Vagina (tissue), 2 donors: ENCODE measurements at regions not wholly inside any gene's neighbourhood (a gene's known extent, or its start where the extent isn't known, plus 50 kb on each side); places are given as distances from the start of the nearest gene placed in this dataset.
"Not testable (repeated sequence)": the region's sequence is repeated elsewhere in the genome, so short reads cannot be mapped to it uniquely, and the experiment has no call there.

Experiments used
- DNase-seq, 2 donors: peaks; one replicate each; pipeline ENCODE4 v3.0.0-alpha.2; 2017; ENCODE audit errors: extremely low spot score in 2 of 2
- H3K27ac ChIP-seq: fragments of 200-600 bp; sonication (generic); one replicate; pipeline ENCODE4 v1.5.1; 2019
- H3K27me3 ChIP-seq: fragments of 200-600 bp; sonication (generic); one replicate; pipeline ENCODE4 v1.5.1; 2019
- H3K36me3 ChIP-seq, 2 donors: fragments of 200-600 bp; sonication (generic); one replicate each; pipeline ENCODE4 v1.5.1; 2017 to 2019
- H3K4me1 ChIP-seq: fragments of 200-600 bp; sonication (generic); one replicate; pipeline ENCODE4 v1.5.1; 2019
- H3K4me3 ChIP-seq, 2 donors: fragments of 200-600 bp; sonication (generic); 1 replicate in 1 of 2; 2 replicates in 1 of 2; pipeline ENCODE4 v1.5.1; 2016 to 2019
- H3K9me3 ChIP-seq: fragments of 200-600 bp; sonication (generic); one replicate; pipeline ENCODE4 v1.5.1; 2019
- POLR2A ChIP-seq, 2 donors: fragments of 450-650 bp; IDR thresholded peaks; one replicate each; pipeline ENCODE4 v1.6.1; 2017; ENCODE audit warnings: antibody characterized with exemption in 2 of 2, mild to moderate bottlenecking in 2 of 2, moderate library complexity in 2 of 2
- POLR2AphosphoS5 ChIP-seq, 2 donors: sonication (generic); formaldehyde crosslinking; IDR thresholded peaks; one replicate each; pipeline ENCODE4 v1.9.0; 2017; ENCODE audit warnings: antibody characterized with exemption in 2 of 2, mild to moderate bottlenecking in 2 of 2, low read depth in 1 of 2; ENCODE audit not compliant: insufficient read depth in 1 of 2
- intact Hi-C: fragments of 100-400 bp; cut with DNase I; formaldehyde crosslinking; loops from one replicate; pipeline ENCODE4 v1.15.1; 2023
- TF ChIP-seq, protein P1 (sequence below), 3 experiments: fragments of 450-650 bp in 2 of 3; fragments of 200-600 bp in 1 of 3; sonication (generic) in 1 of 3; IDR thresholded peaks; one replicate each; pipeline ENCODE4 v1.5.1; 2017 to 2019; ENCODE audit warnings: antibody characterized with exemption in 3 of 3, mild to moderate bottlenecking in 2 of 3, moderate library complexity in 2 of 3

DNA sequence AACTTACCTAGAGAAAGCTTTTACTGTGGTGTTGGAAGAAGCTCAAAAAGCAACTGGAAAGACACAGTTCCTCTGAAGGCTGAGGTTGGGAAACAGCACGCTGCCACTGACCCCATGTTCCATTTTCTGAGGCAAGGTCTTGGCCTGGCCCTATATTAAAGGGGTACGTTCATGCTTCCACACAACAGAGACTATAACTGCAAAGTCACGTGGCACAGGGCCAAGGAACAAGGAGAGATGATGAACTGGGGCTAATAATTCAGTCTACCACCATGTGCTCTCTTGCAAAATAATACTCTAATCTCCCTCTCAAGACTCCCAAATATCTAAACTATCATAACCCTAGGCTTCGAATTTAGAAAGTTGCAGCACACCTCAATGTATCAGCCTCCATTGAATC lies 381.6 kb downstream of the DSEL start:
- H3K4me1 ChIP-seq: no peaks in the 10 kb centered on the region
- no peak overlapping the region for H3K4me3 ChIP-seq
- H3K27ac ChIP-seq: no peak overlapping the region
- no peaks in the 10 kb centered on the region for H3K9me3 ChIP-seq
- H3K27me3 ChIP-seq: no peaks in the 10 kb centered on the region
- no peaks in the 10 kb centered on the region for H3K36me3 ChIP-seq
- intact Hi-C loops: no loop called here
- TF ChIP-seq, protein P1, sequence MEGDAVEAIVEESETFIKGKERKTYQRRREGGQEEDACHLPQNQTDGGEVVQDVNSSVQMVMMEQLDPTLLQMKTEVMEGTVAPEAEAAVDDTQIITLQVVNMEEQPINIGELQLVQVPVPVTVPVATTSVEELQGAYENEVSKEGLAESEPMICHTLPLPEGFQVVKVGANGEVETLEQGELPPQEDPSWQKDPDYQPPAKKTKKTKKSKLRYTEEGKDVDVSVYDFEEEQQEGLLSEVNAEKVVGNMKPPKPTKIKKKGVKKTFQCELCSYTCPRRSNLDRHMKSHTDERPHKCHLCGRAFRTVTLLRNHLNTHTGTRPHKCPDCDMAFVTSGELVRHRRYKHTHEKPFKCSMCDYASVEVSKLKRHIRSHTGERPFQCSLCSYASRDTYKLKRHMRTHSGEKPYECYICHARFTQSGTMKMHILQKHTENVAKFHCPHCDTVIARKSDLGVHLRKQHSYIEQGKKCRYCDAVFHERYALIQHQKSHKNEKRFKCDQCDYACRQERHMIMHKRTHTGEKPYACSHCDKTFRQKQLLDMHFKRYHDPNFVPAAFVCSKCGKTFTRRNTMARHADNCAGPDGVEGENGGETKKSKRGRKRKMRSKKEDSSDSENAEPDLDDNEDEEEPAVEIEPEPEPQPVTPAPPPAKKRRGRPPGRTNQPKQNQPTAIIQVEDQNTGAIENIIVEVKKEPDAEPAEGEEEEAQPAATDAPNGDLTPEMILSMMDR (IDR thresholded peaks at IDR 0.05): no peak
- TF ChIP-seq POLR2A (IDR thresholded peaks at IDR 0.05) (no peak), POLR2AphosphoS5 (IDR thresholded peaks at IDR 0.05; ENCODE audit: insufficient read depth in 1 of 2, low read depth in 1 of 2) (no peak)
- DNase-seq: no peak

DNA sequence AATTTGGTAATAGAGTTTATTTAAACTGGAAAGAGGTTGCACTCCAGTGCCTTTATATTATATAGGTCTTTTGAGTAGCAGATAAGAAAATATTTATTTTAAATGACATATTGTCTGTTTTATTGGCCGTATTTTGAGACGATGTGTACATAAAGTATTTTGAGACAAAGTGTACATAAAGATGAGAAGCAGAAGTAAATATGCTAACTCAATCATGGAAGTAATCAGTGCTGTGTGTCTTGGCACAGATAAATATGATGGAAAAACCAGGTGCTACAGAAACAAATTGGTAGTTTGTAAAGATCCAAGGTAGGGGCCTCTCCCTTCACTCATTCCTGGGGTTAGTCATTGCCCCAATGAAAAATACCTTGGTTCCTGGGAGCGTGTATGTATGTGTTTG lies 382.9 kb downstream of the DSEL start:
- no peak for DNase-seq
- intact Hi-C loops: no loop called here
- H3K4me3 ChIP-seq: no peak overlapping the region
- no peaks in the 10 kb centered on the region for H3K27me3 ChIP-seq
- no peaks in the 10 kb centered on the region for H3K9me3 ChIP-seq
- no peaks in the 10 kb centered on the region for H3K4me1 ChIP-seq
- no peaks in the 10 kb centered on the region for H3K36me3 ChIP-seq
- no peak for TF ChIP-seq POLR2AphosphoS5 (IDR thresholded peaks at IDR 0.05; ENCODE audit: insufficient read depth in 1 of 2, low read depth in 1 of 2)
- no peak for TF ChIP-seq POLR2A (IDR thresholded peaks at IDR 0.05)
- TF ChIP-seq, protein P1 (IDR thresholded peaks at IDR 0.05): no peak
- no peak overlapping the region for H3K27ac ChIP-seq

DNA sequence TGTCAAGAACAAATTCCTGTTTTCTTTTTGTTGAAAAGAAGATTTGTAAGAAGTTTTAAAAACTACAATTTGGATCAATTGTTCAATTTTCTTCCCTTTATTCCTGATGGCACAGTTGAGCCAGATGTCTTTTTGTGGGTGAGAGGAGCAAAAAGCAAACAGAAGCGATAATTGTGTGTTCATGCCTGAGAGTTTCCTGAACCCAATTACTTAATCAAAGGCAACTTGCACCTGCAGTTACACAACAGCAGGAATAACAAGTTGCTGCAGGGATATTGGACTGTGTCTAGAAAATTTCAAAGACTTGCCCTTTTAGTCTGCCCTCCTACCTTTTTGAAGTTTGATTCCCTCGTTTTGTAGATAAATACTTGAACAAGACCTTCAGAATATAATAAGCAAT lies 383.6 kb downstream of the DSEL start:
- Histone ChIP-seq H3K27me3 (no peaks in the 10 kb centered on the region), H3K27ac (no peak overlapping the region), H3K9me3 (no peaks in the 10 kb centered on the region), H3K36me3 (no peaks in the 10 kb centered on the region), H3K4me1 (no peaks in the 10 kb centered on the region), H3K4me3 (no peak overlapping the region)
- intact Hi-C loops: no loop called here
- DNase-seq: no peak
- TF ChIP-seq, protein P1 (IDR thresholded peaks at IDR 0.05): no peak
- TF ChIP-seq POLR2AphosphoS5 (IDR thresholded peaks at IDR 0.05; ENCODE audit: insufficient read depth in 1 of 2, low read depth in 1 of 2) (no peak), POLR2A (IDR thresholded peaks at IDR 0.05) (no peak)

DNA sequence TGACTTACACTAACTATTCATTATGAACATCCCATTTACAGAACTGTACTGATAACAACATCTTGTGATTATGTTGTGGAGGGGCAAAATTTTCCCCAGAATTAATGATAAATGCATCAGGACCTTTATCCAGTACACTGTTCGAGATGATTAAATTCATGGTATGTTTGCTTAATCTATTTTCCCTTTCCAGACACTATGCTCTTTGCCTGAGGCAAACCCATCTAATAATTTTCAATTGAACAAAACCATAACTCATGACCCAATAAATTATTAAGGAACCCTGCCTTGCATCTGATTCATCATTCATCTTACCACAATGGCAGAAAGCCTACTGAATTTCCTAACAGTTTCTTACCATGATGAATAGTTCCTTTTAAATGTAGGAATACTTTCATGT lies 385.0 kb downstream of the DSEL start:
- Histone ChIP-seq H3K27me3 (no peaks in the 10 kb centered on the region), H3K9me3 (no peaks in the 10 kb centered on the region), H3K27ac (no peak overlapping the region), H3K4me3 (no peak overlapping the region), H3K36me3 (no peaks in the 10 kb centered on the region), H3K4me1 (no peaks in the 10 kb centered on the region)
- intact Hi-C loops: no loop called here
- no peak for DNase-seq
- TF ChIP-seq POLR2A (IDR thresholded peaks at IDR 0.05) (no peak), POLR2AphosphoS5 (IDR thresholded peaks at IDR 0.05; ENCODE audit: insufficient read depth in 1 of 2, low read depth in 1 of 2) (no peak)
- TF ChIP-seq, protein P1 (IDR thresholded peaks at IDR 0.05): no peak

DNA sequence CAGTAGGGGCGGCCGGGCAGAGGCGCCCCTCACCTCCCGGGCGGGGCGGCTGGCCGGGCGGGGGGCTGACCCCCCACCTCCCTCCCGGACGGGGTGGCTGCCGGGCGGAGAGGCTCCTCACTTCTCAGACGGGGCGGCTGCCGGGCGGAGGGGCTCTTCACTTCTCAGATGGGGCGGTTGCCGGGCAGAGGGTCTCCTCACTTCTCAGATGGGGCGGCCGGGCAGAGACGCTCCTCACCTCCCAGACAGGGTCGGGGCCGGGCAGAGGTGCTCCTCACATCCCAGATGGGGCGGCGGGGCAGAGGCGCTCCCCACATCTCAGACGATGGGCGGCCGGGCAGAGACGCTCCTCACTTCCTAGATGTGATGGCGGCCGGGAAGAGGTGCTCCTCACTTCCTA lies 389.8 kb downstream of the DSEL start:
- intact Hi-C loops, H3K4me1 ChIP-seq, H3K27ac ChIP-seq, H3K36me3 ChIP-seq, H3K4me3 ChIP-seq, H3K9me3 ChIP-seq, H3K27me3 ChIP-seq, DNase-seq: not testable (repeated sequence)

DNA sequence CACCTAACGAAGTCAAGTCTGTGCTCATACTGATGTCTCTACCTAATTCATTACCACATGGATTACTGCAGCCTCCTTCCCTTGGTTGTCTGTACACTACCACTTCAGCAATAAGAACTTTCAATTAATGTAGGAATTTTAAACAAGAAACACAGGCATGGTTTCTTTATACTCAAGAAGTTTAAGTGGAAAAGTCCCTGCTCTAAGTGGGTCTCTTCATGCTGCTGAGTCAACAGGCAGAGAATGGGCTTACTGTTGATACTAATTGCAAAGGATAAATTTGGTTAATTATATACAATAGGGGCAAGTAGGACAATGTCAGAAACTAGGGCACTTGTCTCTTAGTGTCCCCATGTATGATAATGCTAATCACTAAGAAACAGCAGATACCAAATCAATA lies 392.6 kb downstream of the DSEL start:
- intact Hi-C loops: no loop called here
- no peak for DNase-seq
- no peaks in the 10 kb centered on the region for H3K27me3 ChIP-seq
- TF ChIP-seq, protein P1 (IDR thresholded peaks at IDR 0.05): no peak
- TF ChIP-seq POLR2AphosphoS5 (IDR thresholded peaks at IDR 0.05; ENCODE audit: insufficient read depth in 1 of 2, low read depth in 1 of 2) (no peak), POLR2A (IDR thresholded peaks at IDR 0.05) (no peak)
- H3K36me3 ChIP-seq: no peaks in the 10 kb centered on the region
- H3K4me1 ChIP-seq: no peaks in the 10 kb centered on the region
- no peak overlapping the region for H3K27ac ChIP-seq
- H3K4me3 ChIP-seq: no peak overlapping the region
- H3K9me3 ChIP-seq: no peaks in the 10 kb centered on the region
